ENCODE measurements at regions not wholly inside any gene's neighbourhood (a gene's known extent, or its start where the extent isn't known, plus 50 kb on each side); places are given as distances from the start of the nearest gene placed in this dataset.

- TF ChIP-seq CTCF (IDR thresholded peaks at IDR 0.05) (no peak), POLR2A (IDR thresholded peaks at IDR 0.05) (no peak)
Measured at GRCh38 chr13:33917190-33917589, 99.2 kb downstream of the RFC3 start.

All from vagina (tissue), 2 donors.